ENCODE measurements at regions not wholly inside any gene's neighbourhood (a gene's known extent, or its start where the extent isn't known, plus 50 kb on each side); places are given as distances from the start of the nearest gene placed in this dataset.

DNA sequence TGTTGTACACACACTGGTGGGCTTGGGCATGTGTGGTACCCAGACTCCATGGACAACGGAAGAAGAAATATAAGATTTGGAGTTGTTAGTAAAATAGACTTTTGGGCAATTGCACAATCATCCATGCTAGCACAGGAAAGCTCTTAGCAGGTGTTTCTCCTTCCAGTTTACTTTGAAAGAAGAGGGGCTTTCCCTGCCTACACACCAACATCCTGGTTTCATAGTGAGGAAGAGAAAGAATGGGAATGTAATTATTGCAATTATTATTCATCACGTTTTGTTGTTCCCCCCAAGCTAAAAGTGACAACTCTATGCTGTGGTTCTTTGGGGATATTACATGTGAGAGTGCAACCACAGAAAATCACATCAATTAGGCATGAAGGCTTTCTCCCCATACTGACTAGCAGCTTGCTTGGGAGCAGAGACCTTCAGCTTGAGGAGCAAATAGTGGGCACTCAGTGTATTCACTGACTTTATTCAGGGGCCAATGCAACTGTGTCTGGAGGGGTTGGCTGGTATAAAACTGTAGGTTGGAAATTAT, 57.2 kb upstream of the PUDP start:
- no peaks in the 10 kb centered on the region for H3K27me3 ChIP-seq

DNA sequence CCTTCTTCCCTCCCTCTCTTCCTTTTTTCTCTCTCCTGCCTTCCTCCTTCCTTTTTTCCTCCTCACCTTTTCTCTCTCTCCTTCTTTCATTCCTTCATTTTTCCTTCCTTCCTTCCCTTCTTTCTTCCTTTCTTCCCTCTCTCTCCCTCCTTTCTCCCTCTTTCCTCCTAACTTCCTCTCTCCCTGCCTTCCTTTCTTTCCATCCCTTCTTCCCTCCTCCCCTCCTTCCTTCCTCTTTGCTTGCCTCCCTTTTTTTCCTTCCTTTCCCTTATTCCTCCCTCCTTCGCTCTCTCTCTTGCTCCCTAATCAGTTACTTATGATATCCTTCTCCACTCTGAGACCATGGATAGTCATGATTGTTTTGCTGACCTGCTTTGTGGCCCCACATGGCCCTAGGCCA, 56.7 kb upstream of the PUDP start:
- H3K27ac ChIP-seq: no peak overlapping the region
- TF ChIP-seq, protein P1, sequence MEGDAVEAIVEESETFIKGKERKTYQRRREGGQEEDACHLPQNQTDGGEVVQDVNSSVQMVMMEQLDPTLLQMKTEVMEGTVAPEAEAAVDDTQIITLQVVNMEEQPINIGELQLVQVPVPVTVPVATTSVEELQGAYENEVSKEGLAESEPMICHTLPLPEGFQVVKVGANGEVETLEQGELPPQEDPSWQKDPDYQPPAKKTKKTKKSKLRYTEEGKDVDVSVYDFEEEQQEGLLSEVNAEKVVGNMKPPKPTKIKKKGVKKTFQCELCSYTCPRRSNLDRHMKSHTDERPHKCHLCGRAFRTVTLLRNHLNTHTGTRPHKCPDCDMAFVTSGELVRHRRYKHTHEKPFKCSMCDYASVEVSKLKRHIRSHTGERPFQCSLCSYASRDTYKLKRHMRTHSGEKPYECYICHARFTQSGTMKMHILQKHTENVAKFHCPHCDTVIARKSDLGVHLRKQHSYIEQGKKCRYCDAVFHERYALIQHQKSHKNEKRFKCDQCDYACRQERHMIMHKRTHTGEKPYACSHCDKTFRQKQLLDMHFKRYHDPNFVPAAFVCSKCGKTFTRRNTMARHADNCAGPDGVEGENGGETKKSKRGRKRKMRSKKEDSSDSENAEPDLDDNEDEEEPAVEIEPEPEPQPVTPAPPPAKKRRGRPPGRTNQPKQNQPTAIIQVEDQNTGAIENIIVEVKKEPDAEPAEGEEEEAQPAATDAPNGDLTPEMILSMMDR (IDR thresholded peaks at IDR 0.05): no peak
- no peak for TF ChIP-seq POLR2A (IDR thresholded peaks at IDR 0.05)
- no peak for DNase-seq
- no peaks in the 10 kb centered on the region for H3K27me3 ChIP-seq
- no peaks in the 10 kb centered on the region for H3K9me3 ChIP-seq
- no peaks in the 10 kb centered on the region for H3K36me3 ChIP-seq
- H3K4me1 ChIP-seq: no peaks in the 10 kb centered on the region
- H3K4me3 ChIP-seq: no peak overlapping the region

More for the DNA sequence above, 57.2 kb upstream of the PUDP start:
- Histone ChIP-seq H3K4me3 (no peak overlapping the region), H3K36me3 (no peaks in the 10 kb centered on the region), H3K4me1 (no peaks in the 10 kb centered on the region), H3K27ac (no peak overlapping the region), H3K9me3 (no peaks in the 10 kb centered on the region)
- no peak for DNase-seq
- TF ChIP-seq, protein P1 (IDR thresholded peaks at IDR 0.05): no peak
- no peak for TF ChIP-seq POLR2A (IDR thresholded peaks at IDR 0.05)

DNA sequence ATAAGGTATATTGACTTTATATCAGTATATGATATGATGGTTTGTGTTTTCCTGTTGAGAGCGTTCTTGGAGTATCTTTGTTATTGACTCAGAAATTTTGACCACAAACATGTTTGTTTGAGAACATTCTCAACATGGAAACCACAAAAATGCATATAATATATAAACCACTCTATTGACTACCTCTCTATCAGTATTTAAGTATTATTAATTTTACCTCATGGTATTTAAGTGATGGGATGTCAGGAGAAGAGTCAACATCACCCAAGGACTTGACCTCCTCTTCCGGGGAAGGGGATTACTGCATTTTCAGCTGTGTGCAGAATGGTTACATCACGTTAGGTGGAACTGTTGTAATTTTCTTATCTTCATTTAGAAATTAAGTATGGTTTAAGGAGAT, 54.3 kb upstream of the PUDP start:
- no peak overlapping the region for H3K4me3 ChIP-seq
- no peaks in the 10 kb centered on the region for H3K9me3 ChIP-seq
- H3K36me3 ChIP-seq: no peaks in the 10 kb centered on the region
- H3K4me1 ChIP-seq: no peaks in the 10 kb centered on the region
- no peaks in the 10 kb centered on the region for H3K27me3 ChIP-seq
- TF ChIP-seq POLR2A (IDR thresholded peaks at IDR 0.05): no peak
- TF ChIP-seq, protein P1 (IDR thresholded peaks at IDR 0.05): no peak
- no peak overlapping the region for H3K27ac ChIP-seq
- DNase-seq: no peak

DNA sequence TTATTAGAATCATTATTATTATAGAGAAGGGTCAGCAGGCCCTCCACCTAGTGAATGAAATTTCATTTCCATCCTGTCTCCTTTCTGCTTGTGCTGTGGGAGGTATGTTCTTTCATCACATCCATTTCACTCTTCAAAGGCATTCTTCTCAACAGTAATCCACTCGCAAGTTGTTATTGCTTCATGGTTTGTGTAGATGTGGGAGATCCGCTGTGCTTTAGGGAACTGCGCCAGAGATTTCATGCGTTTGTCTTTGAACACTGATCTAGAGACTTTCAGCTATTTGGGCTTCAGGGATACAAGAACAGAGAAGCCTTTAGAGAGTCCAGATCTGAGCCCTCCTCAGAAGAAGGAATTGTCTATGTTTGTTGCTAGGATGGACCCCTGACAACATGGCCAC, 53.5 kb upstream of the PUDP start:
- Histone ChIP-seq H3K4me1 (no peaks in the 10 kb centered on the region), H3K36me3 (no peaks in the 10 kb centered on the region), H3K27ac (no peak overlapping the region), H3K9me3 (no peaks in the 10 kb centered on the region), H3K27me3 (no peaks in the 10 kb centered on the region), H3K4me3 (no peak overlapping the region)
- TF ChIP-seq, protein P1 (IDR thresholded peaks at IDR 0.05): no peak
- TF ChIP-seq POLR2A (IDR thresholded peaks at IDR 0.05): no peak
- DNase-seq: no peak

DNA sequence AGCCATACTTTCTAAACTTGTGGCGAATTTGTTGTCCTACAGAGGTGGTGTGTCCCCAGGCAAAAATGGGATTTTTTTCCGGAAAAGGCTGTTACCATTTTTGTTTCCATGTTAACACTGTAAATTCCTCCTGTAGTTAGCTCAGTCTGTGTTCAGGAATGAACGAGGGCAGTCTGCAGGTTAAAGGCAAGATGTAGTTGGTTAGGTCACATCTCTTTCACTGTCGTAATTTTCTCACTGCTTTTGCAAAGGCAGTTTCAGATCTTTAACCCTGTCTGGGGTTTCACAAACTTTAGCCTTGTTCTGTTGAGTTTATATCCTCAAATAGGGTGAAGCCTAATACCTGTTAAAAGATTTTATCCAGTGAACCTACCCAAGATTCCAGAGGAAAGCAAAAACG, 50.5 kb upstream of the PUDP start:
- H3K9me3 ChIP-seq: no peaks in the 10 kb centered on the region
- H3K4me1 ChIP-seq: no peaks in the 10 kb centered on the region
- no peak overlapping the region for H3K4me3 ChIP-seq
- DNase-seq: no peak
- TF ChIP-seq, protein P1 (IDR thresholded peaks at IDR 0.05): no peak
- TF ChIP-seq POLR2A (IDR thresholded peaks at IDR 0.05): no peak
- no peak overlapping the region for H3K27ac ChIP-seq
- no peaks in the 10 kb centered on the region for H3K36me3 ChIP-seq
- H3K27me3 ChIP-seq: no peaks in the 10 kb centered on the region
